Psoas muscle (tissue), 7 donors: ENCODE measurements at regions not wholly inside any gene's neighbourhood (a gene's known extent, or its start where the extent isn't known, plus 50 kb on each side); places are given as distances from the start of the nearest gene placed in this dataset.

ENCODE experiments used
- ATAC-seq, 4 donors: fragments of 200-7000 bp; cut with Tn5 transposase; one replicate each; pipeline ENCODE4 v1.9.1; 2020; ENCODE audit warnings: moderate library complexity in 3 of 4, mild to moderate bottlenecking in 2 of 4
- DNase-seq, 2 donors: peaks; one replicate each; pipeline ENCODE4 v3.0.0-alpha.2; 2020
- H3K27ac ChIP-seq: fragments of 200-600 bp; one replicate; pipeline ENCODE4 v1.8.0; 2022
- H3K27me3 ChIP-seq, 3 donors: fragments of 200-600 bp in 1 of 3; one replicate each; pipeline versions ENCODE4 v1.6.1 to v1.8.0; 2013 to 2022; ENCODE audit warnings: low read length in 2 of 3, mild to moderate bottlenecking in 2 of 3, moderate library complexity in 1 of 3; ENCODE audit not compliant: insufficient read depth in 3 of 3
- H3K36me3 ChIP-seq, 2 donors: fragments of 200-600 bp in 1 of 2; one replicate each; pipeline versions ENCODE4 v1.6.1 to v1.8.0; 2013 to 2022; ENCODE audit warnings: low read depth in 1 of 2, mild to moderate bottlenecking in 1 of 2, moderate library complexity in 1 of 2; ENCODE audit not compliant: insufficient read depth in 1 of 2
- H3K4me1 ChIP-seq: fragments of 200-600 bp; one replicate; pipeline ENCODE4 v1.8.0; 2022
- H3K4me3 ChIP-seq: fragments of 200-600 bp; one replicate; pipeline ENCODE4 v1.8.0; 2022; ENCODE audit warnings: mild to moderate bottlenecking
- H3K9me3 ChIP-seq: fragments of 200-600 bp; one replicate; pipeline ENCODE4 v1.8.0; 2022
- CTCF ChIP-seq: fragments of 200-600 bp; IDR thresholded peaks from one replicate; pipeline ENCODE4 v1.8.0; 2022; ENCODE audit warnings: antibody characterized with exemption
- WGBS, 3 donors: extraction: QIAGEN DNeasy Blood & Tissue Kit; methylation state at CpG; one replicate each; pipeline versions ENCODE4 v1.1.6 to v1.1.7; 2013; 5-methylcytosine and 5-hydroxymethylcytosine counted together
- intact Hi-C, 2 donors: fragments of 100-400 bp; cut with DNase I; formaldehyde crosslinking; loops; one replicate each; pipeline versions ENCODE4 v1.11.0 to v1.14.2; 2022
- donor health status: healthy with polysubstance abuse.
- donor health status: DM: no; HTN: no; CAD: no; lungs with moderate emphysema.
- donor health status: Bipolar disorder and iron deficiency.
- donor health status: healthy.
- donor health status: DM: yes; HTN: yes; CAD: no.
- donor health status: DM: no; HTN: no; CAD: no.
- donor health status: DM: yes; HTN: yes; CAD: no.

- no peak overlapping the region for H3K27ac ChIP-seq
- H3K4me1 ChIP-seq, result no peaks in the 10 kb centered on the region
- DNase-seq (no peak), ATAC-seq (no peak)
- 95 to 97% (median 96%) methylated on average over 6 of the region's 6 CpGs for WGBS, 3 donors
- intact Hi-C loops, result no loop called here
- no peaks in the 10 kb centered on the region for H3K27me3 ChIP-seq
- no peak for TF ChIP-seq CTCF
- H3K9me3 ChIP-seq, result no peaks in the 10 kb centered on the region
- H3K36me3 ChIP-seq, result no peaks in the 10 kb centered on the region
- no peak overlapping the region for H3K4me3 ChIP-seq
Measured at GRCh38 chr4:143273160-143273917, 63.3 kb upstream of the GAB1 start.

GRCh38 chr4:143280861-143281260 is 55.8 kb upstream of the GAB1 start:
- Histone ChIP-seq H3K27me3 (no peaks in the 10 kb centered on the region), H3K4me3 (no peak overlapping the region), H3K36me3 (no peaks in the 10 kb centered on the region), H3K4me1 (peaks cover 5% of the 10 kb centered on the region), H3K27ac (no peak overlapping the region), H3K9me3 (no peaks in the 10 kb centered on the region)
- ATAC-seq (no peak), DNase-seq (no peak)
- intact Hi-C loops, result no loop called here
- TF ChIP-seq CTCF, result no peak
- WGBS, 3 donors, result 92 to 95% (median 94%) methylated on average over 2 of the region's 2 CpGs

GRCh38 chr4:143281507-143282190 is 55.0 kb upstream of the GAB1 start:
- H3K36me3 ChIP-seq, result no peaks in the 10 kb centered on the region
- TF ChIP-seq CTCF, result no peak
- H3K4me1 ChIP-seq, result peaks cover 12% of the 10 kb centered on the region
- intact Hi-C loops, result no loop called here
- DNase-seq (no peak), ATAC-seq (no peak)
- 84 to 89% (median 85%) methylated on average over 4 of the region's 4 CpGs for WGBS, 3 donors
- H3K4me3 ChIP-seq, result no peak overlapping the region
- H3K27me3 ChIP-seq, result no peaks in the 10 kb centered on the region
- no peak overlapping the region for H3K27ac ChIP-seq
- H3K9me3 ChIP-seq, result no peaks in the 10 kb centered on the region

- WGBS, 3 donors, result 47 to 58% (median 52%) methylated on average over 3 of the region's 3 CpGs
- no peak overlapping the region for H3K4me3 ChIP-seq
- DNase-seq (no peak), ATAC-seq (peak in 3 of 4 donors; percentile 23 to 48 (median 30))
- peak overlapping the region; percentile 40 for H3K27ac ChIP-seq
- H3K9me3 ChIP-seq, result no peaks in the 10 kb centered on the region
- intact Hi-C loops, result no loop called here
- H3K27me3 ChIP-seq, result no peaks in the 10 kb centered on the region
- TF ChIP-seq CTCF, result no peak
- H3K4me1 ChIP-seq, result peaks cover 15% of the 10 kb centered on the region
- no peaks in the 10 kb centered on the region for H3K36me3 ChIP-seq
Measured at GRCh38 chr4:143282211-143282707, 54.4 kb upstream of the GAB1 start.
